ENCODE measurements at regions not wholly inside any gene's neighbourhood (a gene's known extent, or its start where the extent isn't known, plus 50 kb on each side); places are given as distances from the start of the nearest gene placed in this dataset.

GRCh38 chr4:147201016-147201415 is 255.4 kb upstream of the TTC29 start:
- peaks cover 0 to 9% (median 0%) of the 10 kb centered on the region in 4 experiments; a peak in 2 of 7 replicates for H3K4me1 ChIP-seq (replicated peaks in 1 of 4; ENCODE audit: control insufficient read depth in 3 of 4, insufficient read depth in 4 of 4, low read length in 3 of 4)
- no peak overlapping the region for H2BK120ac ChIP-seq (replicated peaks; ENCODE audit: low read depth, low read length)
- H4K5ac ChIP-seq (ENCODE audit: insufficient read length, low read depth, low read length): no peak overlapping the region
- no peaks in the 10 kb centered on the region for H4K20me1 ChIP-seq (replicated peaks in 1 of 2; ENCODE audit: control insufficient read depth in 1 of 2, insufficient read depth in 2 of 2, low read length in 2 of 2)
- no peak overlapping the region for H2BK5ac ChIP-seq (ENCODE audit: low read depth, low read length)
- no peak for TF ChIP-seq GTF2F1 (IDR thresholded peaks at IDR 0.05; ENCODE audit: borderline replicate concordance, low read depth, low read length)
- TF ChIP-seq HDAC2 (IDR thresholded peaks at IDR 0.05; ENCODE audit: borderline replicate concordance in 1 of 2, low read depth in 2 of 2, low read length in 2 of 2): no peak
- TF ChIP-seq CBX8 (IDR thresholded peaks at IDR 0.05; ENCODE audit: borderline replicate concordance, low read depth, low read length): no peak
- no peak for TF ChIP-seq MAX (IDR thresholded peaks at IDR 0.05)
- POLR2A ChIA-PET (ENCODE audit: partially characterized antibody): no interaction called here
- H4K8ac ChIP-seq (ENCODE audit: extremely low read depth, insufficient read depth, low read length): no peak overlapping the region
- H3K56ac ChIP-seq (replicated peaks; ENCODE audit: insufficient read length, low read depth, low read length): no peak overlapping the region
- H2BK15ac ChIP-seq (ENCODE audit: low read length): no peak overlapping the region
- no peak overlapping the region for H3K4me2 ChIP-seq (ENCODE audit: insufficient read depth in 1 of 2, low read depth in 2 of 2, low read length in 2 of 2)
- no peak overlapping the region for H3K4ac ChIP-seq (replicated peaks; ENCODE audit: insufficient read length, low read depth, low read length)
- H3K9ac ChIP-seq (replicated peaks in 1 of 4; ENCODE audit: extremely low read depth in 1 of 4, low read depth in 3 of 4, low read length in 3 of 4): no peak overlapping the region
- H2BK12ac ChIP-seq (ENCODE audit: low read depth, low read length): no peak overlapping the region
- CTCF ChIA-PET (ENCODE audit: partially characterized antibody): interaction anchor here (0.6 kb wide), 1 partner anchor 182 kb away, joined by 3 read pairs; no protein-coding TSS in a partner anchor
- no peaks in the 10 kb centered on the region for H3K36me3 ChIP-seq (ENCODE audit: control insufficient read depth in 2 of 4, insufficient read depth in 4 of 4, low read length in 3 of 4)
- H3K23ac ChIP-seq (ENCODE audit: insufficient read length): no peak overlapping the region
- H3K14ac ChIP-seq (ENCODE audit: insufficient read length): no peak overlapping the region
- WGBS, 2 experiments (ENCODE audit: extremely low coverage in 1 of 2, insufficient coverage in 1 of 2, insufficient read length in 1 of 2, insufficient replicate concordance in 2 of 2, low coverage in 1 of 2, low lambda C conversion rate in 2 of 2, missing lambda C conversion rate in 1 of 2): 91% methylated on average over 1 of the region's 1 CpG; no CpG with 5 or more reads in 1 of the 2 experiments
- H3K79me2 ChIP-seq (ENCODE audit: control insufficient read depth in 1 of 2, insufficient read depth in 2 of 2, low read length in 2 of 2): no peaks in the 10 kb centered on the region
- H3K9me3 ChIP-seq (ENCODE audit: insufficient read depth in 2 of 2, low read depth in 1 of 2, low read length in 1 of 2): no peaks in the 10 kb centered on the region
- H3K79me1 ChIP-seq (ENCODE audit: low read depth, low read length): no peaks in the 10 kb centered on the region
- no peaks in the 10 kb centered on the region for H3K23me2 ChIP-seq (ENCODE audit: low read depth, low read length)
- no peak overlapping the region for H3K4me3 ChIP-seq (ENCODE audit: extremely low read depth in 1 of 4, insufficient read depth in 2 of 4, low read depth in 3 of 4, low read length in 4 of 4)
- no peak overlapping the region for H3K18ac ChIP-seq (ENCODE audit: extremely low read depth, low read length)
- H3K27ac ChIP-seq (ENCODE audit: low read depth, low read length): no peak overlapping the region
- no peak overlapping the region for H2BK20ac ChIP-seq (ENCODE audit: low read length)
- no peak overlapping the region for H2AFZ ChIP-seq (ENCODE audit: low read length)
- FAIRE-seq (no peak), DNase-seq (ENCODE audit: low read depth in 1 of 2, low spot score in 2 of 2) (no peak)
- H3K27me3 ChIP-seq (replicated peaks in 1 of 4; ENCODE audit: control insufficient read depth in 3 of 4, extremely low read depth in 1 of 4, insufficient read depth in 3 of 4, low read length in 3 of 4): no peaks in the 10 kb centered on the region
- no peak overlapping the region for H4K91ac ChIP-seq (replicated peaks; ENCODE audit: insufficient read length, low read length)
- no peak overlapping the region for H2AK5ac ChIP-seq (ENCODE audit: low read depth, low read length)
